B cell (primary cell): ENCODE measurements at regions not wholly inside any gene's neighbourhood (a gene's known extent, or its start where the extent isn't known, plus 50 kb on each side); places are given as distances from the start of the nearest gene placed in this dataset.

Experiments used
- ATAC-seq: fragments of 200-7000 bp; cut with Tn5 transposase; one replicate; pipeline ENCODE4 v1.10.0; 2021; ENCODE audit warnings: low read depth, mild to moderate bottlenecking, moderate number of reproducible peaks, moderate library complexity
- CTCF ChIA-PET: fragments of 350-600 bp; sonication (Branson Sonifier 250); formaldehyde crosslinking; loops from one replicate; lab custom pipeline; 2021; ENCODE audit warnings: antibody characterized with exemption, inconsistent platforms; lab: Charles Lee
- POLR2A ChIA-PET: fragments of 350-600 bp; sonication (Branson Sonifier 250); formaldehyde crosslinking; loops from one replicate; lab custom pipeline; 2021; ENCODE audit warnings: antibody characterized with exemption; lab: Charles Lee
- DNase-seq: peaks from one replicate; pipeline ENCODE4 v3.0.0; 2013
- H2AFZ ChIP-seq: 2 replicates; pipeline ENCODE4 v1.6.1; 2012; ENCODE audit warnings: mild to moderate bottlenecking, low read depth, low read length; ENCODE audit not compliant: insufficient read depth, poor library complexity, severe bottlenecking
- H3K27ac ChIP-seq, 2 donors: 1 replicate in 1 of 2; 2 replicates in 1 of 2; pipeline ENCODE4 v1.5.1; 2012 to 2013; ENCODE audit warnings: low read length in 2 of 2, mild to moderate bottlenecking in 2 of 2, moderate library complexity in 1 of 2
- H3K27me3 ChIP-seq, 4 experiments: fragments of 200-600 bp in 1 of 4; sonication (generic) in 1 of 4; replicated peaks in 1 of 4; 1 replicate in 2 of 4; 2 replicates in 2 of 4; pipeline versions ENCODE4 v1.6.1 to v1.7.0; 2013 to 2016; ENCODE audit warnings: low read length in 3 of 4, mild to moderate bottlenecking in 2 of 4, mixed read lengths in 1 of 4, moderate library complexity in 1 of 4; ENCODE audit not compliant: insufficient read depth in 4 of 4, control insufficient read depth in 3 of 4; ENCODE audit errors: control extremely low read depth in 1 of 4
- H3K36me3 ChIP-seq, 2 experiments: replicated peaks in 1 of 2; 1 replicate in 1 of 2; 2 replicates in 1 of 2; pipeline versions ENCODE4 v1.6.1 to v1.7.1; 2013; ENCODE audit warnings: low read length in 1 of 2; ENCODE audit not compliant: insufficient read depth in 2 of 2, control insufficient read depth in 1 of 2; ENCODE audit errors: control extremely low read depth in 1 of 2, extremely low read depth in 1 of 2
- H3K4me1 ChIP-seq, 2 donors: fragments of 200-600 bp in 1 of 2; sonication (generic) in 1 of 2; 1 replicate in 1 of 2; 2 replicates in 1 of 2; pipeline versions ENCODE4 v1.5.1 to v1.6.1; 2013 to 2017; ENCODE audit warnings: low read length in 2 of 2; ENCODE audit not compliant: control insufficient read depth in 2 of 2, insufficient read depth in 2 of 2
- H3K4me2 ChIP-seq: replicated peaks from 2 replicates; pipeline ENCODE3; 2012; ENCODE audit warnings: mild to moderate bottlenecking, low read depth, low read length; ENCODE audit not compliant: poor library complexity, severe bottlenecking
- H3K4me3 ChIP-seq, 5 experiments: fragments of 200-600 bp in 1 of 5; sonication (generic) in 1 of 5; 1 replicate in 3 of 5; 2 replicates in 2 of 5; pipeline versions ENCODE4 v1.5.1 to v1.7.0; 2011 to 2016; ENCODE audit warnings: low read length in 4 of 5, mild to moderate bottlenecking in 4 of 5, low read depth in 2 of 5, control low read depth in 1 of 5, moderate library complexity in 1 of 5; ENCODE audit not compliant: insufficient read depth in 1 of 5; ENCODE audit errors: control extremely low read depth in 1 of 5, extremely low read depth in 1 of 5
- H3K79me2 ChIP-seq: fragments of 200-600 bp; sonication (generic); one replicate; pipeline ENCODE4 v1.6.0; 2016; ENCODE audit warnings: low read length; ENCODE audit not compliant: control insufficient read depth, insufficient read depth
- H3K9ac ChIP-seq: fragments of 200-600 bp; sonication (generic); 2 replicates; pipeline ENCODE4 v1.6.1; 2017; ENCODE audit warnings: mild to moderate bottlenecking, low read length, moderate library complexity
- H3K9me3 ChIP-seq, 3 donors: one replicate each; pipeline versions ENCODE4 v1.6.1 to v1.7.1; 2013; ENCODE audit warnings: low read length in 2 of 3; ENCODE audit not compliant: control insufficient read depth in 2 of 3, insufficient read depth in 1 of 3; ENCODE audit errors: control extremely low read depth in 1 of 3
- H4K20me1 ChIP-seq: 2 replicates; pipeline ENCODE4 v1.6.0; 2012; ENCODE audit warnings: mild to moderate bottlenecking, low read length; ENCODE audit not compliant: insufficient read depth, control insufficient read depth, poor library complexity, severe bottlenecking
- H3K27ac Mint-ChIP-seq: one replicate; pipeline ENCODE4 v1.8.0; 2021; ENCODE audit warnings: mixed read lengths
- H3K27me3 Mint-ChIP-seq: one replicate; pipeline ENCODE4 v1.8.0; 2021; ENCODE audit warnings: mixed read lengths
- H3K4me1 Mint-ChIP-seq: one replicate; pipeline ENCODE4 v1.8.0; 2021; ENCODE audit warnings: mixed read lengths
- H3K4me3 Mint-ChIP-seq: one replicate; pipeline ENCODE4 v1.8.0; 2021; ENCODE audit warnings: mixed read lengths
- H3K9me3 Mint-ChIP-seq: one replicate; pipeline ENCODE4 v1.8.0; 2022; ENCODE audit warnings: mixed read lengths; ENCODE audit not compliant: insufficient read depth
- CTCF ChIP-seq: fragments of 200-600 bp; IDR thresholded peaks from one replicate; pipeline ENCODE4 v1.8.0; 2022; ENCODE audit warnings: antibody characterized with exemption, mild to moderate bottlenecking
- EZH2 ChIP-seq: IDR thresholded peaks from 2 replicates; pipeline ENCODE4 v1.6.1; 2012; ENCODE audit warnings: borderline replicate concordance, low read depth, mild to moderate bottlenecking, moderate library complexity, low read length; ENCODE audit not compliant: insufficient read depth, poor library complexity, severe bottlenecking
- WGBS: methylation state at CpG from one replicate; pipeline ENCODE4 v1.1.5; 2013; ENCODE audit warnings: missing lambda C conversion rate; ENCODE audit not compliant: insufficient coverage; 5-methylcytosine and 5-hydroxymethylcytosine counted together
- intact Hi-C: fragments of 100-400 bp; cut with micrococcal nuclease; formaldehyde crosslinking; loops from one replicate; pipeline ENCODE4 v1.10.0; 2022

GRCh38 chr6:139647016-139647415, 272.6 kb upstream of the CITED2 start:
- Mint-ChIP-seq H3K27me3 (no peaks in the 10 kb centered on the region), H3K9me3 (peaks cover 6% of the 10 kb centered on the region), H3K4me1 (no peaks in the 10 kb centered on the region), H3K4me3 (no peak overlapping the region), H3K27ac (no peak overlapping the region)
- Histone ChIP-seq H3K27me3 (no peaks in the 10 kb centered on the region), H3K4me1 (no peaks in the 10 kb centered on the region), H2AFZ (no peak overlapping the region), H3K79me2 (no peaks in the 10 kb centered on the region), H3K36me3 (no peaks in the 10 kb centered on the region), H3K9me3 (no peaks in the 10 kb centered on the region), H3K27ac (no peak overlapping the region), H3K9ac (no peak overlapping the region), H3K4me3 (no peak overlapping the region), H4K20me1 (no peaks in the 10 kb centered on the region), H3K4me2 (no peak overlapping the region)
- whole genome bisulfite sequencing: 95% methylated on average over 3 of the region's 3 CpGs
- intact Hi-C loops: no loop called here
- TF ChIP-seq CTCF (no peak), EZH2 (no peak)
- ChIA-PET POLR2A (no interaction called here), CTCF (no interaction called here)
- no peak for ATAC-seq
- no peak for DNase-seq

DNA sequence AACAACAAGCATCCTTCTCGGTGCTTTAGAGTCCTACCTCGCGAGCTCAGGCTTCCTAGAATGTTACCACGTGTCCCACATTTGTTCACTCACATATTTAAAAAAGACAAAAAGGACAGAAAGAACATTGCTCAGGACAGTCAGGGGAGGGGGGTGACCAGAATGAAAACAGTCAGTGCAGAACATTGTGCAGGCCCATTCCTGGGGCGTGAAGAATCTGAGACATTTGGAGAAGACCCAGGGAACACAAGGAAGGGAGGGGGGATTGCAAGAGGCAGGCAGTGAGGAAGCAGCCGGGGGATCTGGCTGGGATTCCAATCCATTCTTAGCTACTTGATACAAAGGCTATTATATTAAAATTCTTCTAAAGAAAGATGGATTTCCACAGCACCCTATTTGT, 270.4 kb upstream of the CITED2 start:
- no peak overlapping the region for H3K9ac ChIP-seq
- H3K4me3 ChIP-seq: no peak overlapping the region
- 83% methylated on average over 1 of the region's 6 CpGs for WGBS
- no peaks in the 10 kb centered on the region for H3K9me3 ChIP-seq
- H3K27ac ChIP-seq: no peak overlapping the region
- CTCF ChIA-PET: no interaction called here
- no peaks in the 10 kb centered on the region for H3K27me3 ChIP-seq
- no peaks in the 10 kb centered on the region for H3K79me2 ChIP-seq
- no peak for ATAC-seq
- H3K27ac Mint-ChIP-seq: no peak overlapping the region
- peaks cover 6% of the 10 kb centered on the region for H3K9me3 Mint-ChIP-seq
- H3K4me2 ChIP-seq: no peak overlapping the region
- peaks cover 11% of the 10 kb centered on the region for H3K4me1 Mint-ChIP-seq
- TF ChIP-seq CTCF (no peak), EZH2 (no peak)
- POLR2A ChIA-PET: no interaction called here
- no peak overlapping the region for H2AFZ ChIP-seq
- peaks cover 5 to 8% of the 10 kb centered on the region in 2 donors for H3K4me1 ChIP-seq
- H3K27me3 Mint-ChIP-seq: no peaks in the 10 kb centered on the region
- no peak overlapping the region for H3K4me3 Mint-ChIP-seq
- DNase-seq: no peak
- no peaks in the 10 kb centered on the region for H3K36me3 ChIP-seq
- H4K20me1 ChIP-seq: no peaks in the 10 kb centered on the region
- intact Hi-C loops: no loop called here
